ENCODE measurements at regions not wholly inside any gene's neighbourhood (a gene's known extent, or its start where the extent isn't known, plus 50 kb on each side); places are given as distances from the start of the nearest gene placed in this dataset.

DNA sequence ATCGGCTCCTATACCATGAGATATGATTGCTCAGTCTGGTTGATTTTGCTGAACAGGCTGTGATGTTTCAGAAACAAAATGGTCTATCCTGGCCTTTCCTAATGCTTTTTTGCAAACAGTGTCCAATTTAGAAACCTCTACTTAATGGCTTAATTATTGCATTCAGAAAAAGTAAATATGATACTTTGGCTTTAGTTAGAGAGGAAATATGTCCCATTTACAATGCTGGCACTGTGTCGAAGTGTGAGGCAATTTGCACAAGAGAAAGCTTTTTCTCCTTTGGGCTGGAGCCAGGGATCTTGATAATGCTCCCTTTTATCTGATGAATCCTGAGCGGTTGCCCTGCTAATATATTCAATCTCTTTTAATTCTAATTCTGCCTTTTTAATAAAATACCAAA, 418.9 kb downstream of the EPHA4 start:
- no peak for DNase-seq

DNA sequence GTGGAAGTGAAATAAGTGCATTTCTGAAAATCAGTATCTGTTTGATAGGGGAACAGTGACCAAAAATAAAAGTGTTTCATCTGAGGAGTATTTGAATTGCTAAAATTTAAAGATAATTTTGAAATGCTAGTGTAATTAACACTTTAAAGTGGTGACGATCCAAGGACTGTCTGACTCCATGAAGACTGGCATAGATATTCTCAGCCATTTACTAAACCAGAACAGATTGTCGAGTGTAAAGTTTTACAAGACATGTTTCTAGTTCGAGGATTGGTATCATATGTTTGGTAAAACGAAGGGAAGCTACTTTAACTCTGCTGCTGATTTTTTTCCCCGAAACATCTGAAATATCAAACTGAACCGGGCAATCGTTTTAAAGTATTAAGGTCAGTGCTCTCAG, 417.9 kb downstream of the EPHA4 start:
- DNase-seq, result no peak

DNA sequence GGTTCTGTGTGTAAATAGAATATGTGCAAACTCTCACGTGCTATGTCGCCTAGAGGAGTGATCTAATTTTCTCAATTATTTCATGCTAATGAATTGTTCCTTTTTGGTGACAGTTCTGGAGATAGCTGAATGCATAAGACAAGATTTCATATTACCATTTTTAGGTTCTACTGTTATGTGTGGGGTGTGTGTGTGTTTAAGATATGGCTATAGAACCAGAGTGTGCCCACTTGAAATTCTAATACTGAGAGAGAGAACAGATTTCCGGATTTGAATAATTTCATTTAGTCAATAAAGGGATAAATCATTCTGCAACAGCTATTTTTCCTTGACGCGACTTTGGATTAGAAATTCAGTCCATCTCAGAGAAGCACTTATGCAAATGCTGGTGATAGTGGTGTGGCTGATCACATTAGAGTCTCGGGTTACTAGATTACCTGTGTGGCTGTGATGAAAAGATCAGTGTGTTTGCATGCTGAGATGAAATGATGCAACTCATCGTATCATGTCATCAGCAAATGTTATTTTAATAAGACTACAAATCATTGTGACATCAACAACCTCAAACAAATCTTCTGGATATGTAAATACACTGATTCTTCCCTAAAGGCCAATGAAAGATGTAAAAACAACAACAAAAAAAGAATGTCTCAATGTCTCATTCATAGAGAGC, 415.9 kb downstream of the EPHA4 start:
- no peak for DNase-seq

DNA sequence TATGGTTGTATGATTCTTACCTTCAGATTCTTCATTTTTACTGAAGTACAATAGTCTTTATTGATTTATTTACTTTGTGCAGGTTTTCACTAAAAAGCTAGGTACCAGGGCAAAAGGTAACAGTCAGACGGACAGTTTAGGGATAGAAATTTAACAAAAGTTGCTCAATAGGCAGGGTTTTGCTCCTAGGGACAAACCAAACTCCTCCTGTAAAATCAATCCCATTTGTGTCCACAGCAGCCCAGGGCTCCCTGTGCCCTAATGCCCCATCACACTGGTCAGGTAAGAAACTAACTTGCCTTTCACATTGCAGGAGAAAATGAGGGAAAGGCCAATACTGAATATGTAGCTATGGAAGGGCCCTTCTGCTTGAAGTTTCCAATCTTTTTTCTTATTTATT, 410.9 kb downstream of the EPHA4 start:
- DNase-seq, result no peak

DNA sequence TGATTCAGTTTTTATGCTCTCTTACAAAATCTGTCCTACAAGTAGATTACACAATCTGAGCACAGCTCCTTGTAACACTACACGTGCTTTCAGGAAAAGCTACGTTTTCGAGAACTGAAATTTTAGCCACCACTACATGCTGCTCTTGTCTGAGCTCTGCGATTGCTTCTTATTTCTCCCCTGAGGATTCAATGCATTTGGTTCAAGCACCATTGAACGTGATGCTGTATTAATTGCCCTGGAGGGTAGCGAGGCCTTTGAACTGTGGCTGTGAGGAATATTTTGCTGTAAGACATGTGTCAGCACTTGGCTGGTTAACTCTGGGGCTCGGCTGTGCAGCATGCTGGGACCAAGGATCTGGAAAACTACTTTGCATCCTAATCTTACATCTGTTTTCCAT, 405.8 kb downstream of the EPHA4 start:
- DNase-seq, result no peak

DNA sequence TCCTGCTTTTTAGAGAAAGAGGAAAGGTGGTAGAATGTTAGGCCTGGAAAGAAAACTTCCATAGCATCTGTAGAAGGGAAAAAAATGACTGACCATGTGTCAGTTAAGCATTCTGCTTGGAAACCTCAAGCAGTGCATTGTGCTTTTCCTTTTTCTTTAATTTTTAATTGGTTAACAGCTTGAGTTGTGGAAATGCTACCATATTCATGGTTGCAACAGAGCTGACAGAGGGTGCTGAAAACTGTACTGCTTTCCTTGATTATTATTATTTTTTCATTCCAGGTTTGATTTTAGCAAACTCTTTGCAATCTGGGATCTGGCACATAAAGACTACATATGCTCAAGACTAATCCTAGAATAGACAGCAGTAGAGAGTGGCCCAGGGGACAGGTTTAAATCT, 404.5 kb downstream of the EPHA4 start:
- DNase-seq, result no peak

DNA sequence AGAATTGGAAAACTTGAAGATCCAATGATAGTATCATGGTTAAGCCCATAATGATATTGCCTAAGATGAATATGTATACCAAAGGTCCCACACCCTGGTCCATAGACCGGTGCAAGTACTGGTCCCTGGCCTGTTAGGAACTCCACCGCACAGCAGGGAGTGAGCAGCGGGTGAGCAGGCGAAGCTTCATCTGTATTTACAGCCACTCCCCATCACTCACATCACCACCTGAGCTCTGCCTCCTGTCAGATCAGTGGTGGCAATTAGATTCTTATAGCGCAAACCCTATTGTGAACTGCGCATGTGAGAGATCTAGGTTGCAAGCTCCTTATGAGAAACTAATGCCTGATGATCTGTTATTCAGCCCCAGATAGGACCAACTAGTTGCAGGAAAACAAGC, 402.4 kb downstream of the EPHA4 start:
- DNase-seq, result no peak

DNA sequence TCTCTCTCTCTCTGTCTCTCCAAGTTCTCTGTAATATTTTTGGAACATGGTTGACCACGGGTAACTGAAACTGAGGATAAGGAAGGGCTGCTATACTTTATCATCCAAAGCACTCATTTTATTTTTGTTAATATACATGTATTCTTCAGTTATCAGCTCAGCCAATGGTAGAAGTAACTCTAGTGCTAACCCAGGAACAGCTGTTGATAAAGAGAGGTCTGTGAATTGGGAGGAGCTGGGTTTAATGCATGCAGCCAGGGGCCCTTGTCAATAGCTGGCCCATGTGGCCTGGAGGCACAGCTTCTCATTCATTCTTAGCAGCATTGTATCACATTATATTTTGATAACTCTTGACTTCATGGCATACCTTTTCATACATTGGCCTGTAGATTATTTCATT, 401.6 kb downstream of the EPHA4 start:
- peak; percentile 55 for DNase-seq

DNA sequence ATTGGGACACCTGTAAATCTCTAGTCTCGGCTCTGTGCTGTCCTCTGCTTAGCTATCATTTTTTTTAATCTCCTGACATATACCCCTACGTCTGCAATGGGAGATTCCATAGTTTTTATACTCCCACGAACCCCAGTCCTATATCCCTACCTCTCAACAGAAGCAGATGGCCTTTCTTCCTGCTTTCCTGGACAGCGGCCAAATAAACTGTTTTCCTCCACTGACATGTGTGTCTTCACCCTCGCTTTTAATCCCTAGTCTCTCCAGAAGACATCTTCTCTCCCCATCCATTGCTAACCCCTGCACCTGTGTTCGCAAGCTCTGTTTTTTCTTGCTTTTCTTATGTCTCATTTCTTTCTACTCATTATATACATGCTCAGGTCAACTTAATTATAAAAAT, 395.4 kb downstream of the EPHA4 start:
- no peak for DNase-seq

DNA sequence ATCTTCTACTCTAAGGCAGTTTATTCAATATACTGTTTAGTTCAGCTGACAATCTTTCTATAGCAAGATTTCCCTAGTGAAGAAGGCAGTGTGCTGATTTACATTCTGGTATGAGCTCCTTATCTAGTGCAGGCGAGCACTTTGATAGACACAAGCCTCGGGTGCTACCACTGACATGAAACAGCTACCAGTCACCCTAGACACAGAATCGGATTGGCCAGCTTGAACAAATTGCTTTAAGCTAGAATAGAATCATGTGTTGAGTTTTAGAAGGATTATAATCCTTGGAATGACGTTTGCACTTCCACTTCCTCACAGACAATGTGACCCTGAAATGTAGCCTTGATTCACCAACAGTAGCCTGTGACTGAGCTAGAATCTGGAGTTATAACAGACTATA, 394.0 kb downstream of the EPHA4 start:
- no peak for DNase-seq

DNA sequence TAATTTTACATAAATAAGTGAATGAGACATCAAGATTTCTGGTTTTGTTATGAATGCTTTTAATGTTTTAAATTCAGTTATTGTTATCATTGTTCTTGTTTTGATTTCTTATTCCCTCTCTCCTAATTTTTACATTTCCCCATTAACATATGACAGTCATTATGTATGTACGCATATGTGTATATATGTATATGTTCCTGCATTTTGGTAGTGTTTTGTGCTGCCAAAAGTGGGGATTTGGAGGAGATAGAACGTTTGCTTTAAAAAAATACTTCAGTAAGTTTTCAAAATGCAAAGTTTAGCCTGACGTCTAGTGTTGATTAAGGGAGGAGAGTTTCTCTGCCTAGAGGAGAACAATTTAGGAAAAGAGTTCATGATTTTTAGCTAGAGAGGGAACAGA, 385.2 kb downstream of the EPHA4 start:
- no peak for DNase-seq

DNA sequence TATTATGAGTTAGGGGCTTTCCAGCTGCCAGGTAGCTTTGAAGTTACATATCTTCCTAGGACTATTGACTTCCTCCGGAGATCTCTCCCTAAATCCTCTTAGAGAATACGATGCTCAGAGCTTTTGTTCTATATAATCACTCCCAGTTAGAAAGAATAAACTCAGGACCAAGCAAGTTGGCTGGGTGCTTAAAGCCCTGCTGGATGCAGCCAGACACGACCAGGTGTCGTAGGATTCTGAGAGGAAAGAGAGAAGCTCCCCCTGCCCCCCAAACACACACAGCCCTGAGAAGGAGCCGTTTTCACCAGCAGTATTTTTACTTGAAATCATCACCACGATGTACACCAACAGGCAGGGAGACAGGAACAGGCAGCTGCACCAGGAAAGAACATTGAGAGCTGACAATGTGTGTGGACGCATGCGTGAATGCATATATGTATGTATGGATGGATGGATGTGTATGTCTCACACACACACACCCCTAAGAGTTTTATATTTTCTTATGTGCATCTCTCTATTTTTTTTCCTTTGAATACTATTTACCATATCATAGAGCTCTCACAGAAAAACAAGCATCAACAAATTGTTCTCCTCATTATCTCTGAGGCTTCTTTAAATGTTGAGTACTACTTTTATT, 382.6 kb downstream of the EPHA4 start:
- no peak for DNase-seq

DNA sequence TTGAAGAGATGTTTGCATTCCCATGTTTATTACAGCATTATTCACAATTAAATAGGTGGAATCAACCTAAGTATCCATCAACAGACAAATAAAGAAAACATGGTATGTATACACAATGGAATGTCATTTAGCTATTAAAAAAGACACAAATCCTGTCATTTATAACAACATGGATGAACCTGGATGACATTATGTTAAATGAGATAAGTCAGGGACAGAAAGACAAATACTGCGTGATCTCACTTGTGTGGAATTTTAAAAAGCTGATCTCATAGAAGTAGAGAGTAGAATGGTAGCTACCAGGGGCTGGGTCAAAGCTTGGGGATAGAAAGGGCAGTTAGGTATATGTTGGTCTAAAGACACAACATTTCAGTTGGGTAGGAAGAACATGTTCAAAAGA, 376.3 kb downstream of the EPHA4 start:
- no peak for DNase-seq

DNA sequence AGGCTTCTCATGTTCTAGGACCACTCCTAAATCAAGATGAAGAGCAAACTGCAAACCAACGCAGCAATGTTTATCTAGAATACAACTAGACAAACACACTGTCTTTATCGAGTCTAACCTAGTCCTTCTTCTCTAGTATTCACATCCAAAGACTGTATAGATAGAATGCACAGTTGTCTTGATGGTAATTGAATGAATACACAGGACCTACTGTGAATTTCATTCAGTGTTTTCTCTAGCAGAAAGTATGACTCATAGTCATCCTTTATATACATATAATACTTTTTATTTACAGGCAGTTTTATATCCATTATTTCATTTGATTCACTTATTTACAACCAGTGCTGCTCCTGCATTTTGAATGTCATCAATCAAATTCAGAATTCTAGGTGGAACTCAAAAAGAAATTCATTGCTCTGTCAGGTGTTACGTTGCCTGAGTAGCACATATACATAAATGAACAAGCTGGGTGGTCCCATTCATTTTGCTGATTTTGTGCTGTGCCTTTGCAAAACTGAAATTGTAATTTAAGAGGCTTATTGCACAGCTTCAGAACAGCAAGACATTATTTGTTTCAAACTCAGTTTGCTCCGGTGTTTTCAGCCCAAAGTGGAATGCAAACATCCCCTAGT, 374.8 kb downstream of the EPHA4 start:
- DNase-seq, result no peak

DNA sequence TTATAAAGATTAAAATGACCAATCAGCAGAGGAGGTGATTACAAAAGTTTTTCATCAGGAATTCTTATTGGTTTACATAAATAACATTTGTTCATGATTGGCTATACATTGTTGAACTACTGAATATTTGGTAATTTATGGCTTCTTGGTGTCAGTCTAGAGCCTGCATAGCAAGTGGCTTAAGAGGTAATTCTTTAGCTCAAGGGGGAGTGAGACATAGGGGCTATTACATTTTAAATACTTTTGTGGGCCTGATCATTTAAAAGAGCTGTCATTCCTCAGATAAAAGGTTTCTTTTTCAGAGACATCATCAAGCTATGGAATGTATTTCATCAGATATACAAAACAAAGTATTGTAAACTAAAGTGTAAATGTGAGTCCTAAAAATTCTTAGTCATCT, 373.8 kb downstream of the EPHA4 start:
- DNase-seq, result no peak

DNA sequence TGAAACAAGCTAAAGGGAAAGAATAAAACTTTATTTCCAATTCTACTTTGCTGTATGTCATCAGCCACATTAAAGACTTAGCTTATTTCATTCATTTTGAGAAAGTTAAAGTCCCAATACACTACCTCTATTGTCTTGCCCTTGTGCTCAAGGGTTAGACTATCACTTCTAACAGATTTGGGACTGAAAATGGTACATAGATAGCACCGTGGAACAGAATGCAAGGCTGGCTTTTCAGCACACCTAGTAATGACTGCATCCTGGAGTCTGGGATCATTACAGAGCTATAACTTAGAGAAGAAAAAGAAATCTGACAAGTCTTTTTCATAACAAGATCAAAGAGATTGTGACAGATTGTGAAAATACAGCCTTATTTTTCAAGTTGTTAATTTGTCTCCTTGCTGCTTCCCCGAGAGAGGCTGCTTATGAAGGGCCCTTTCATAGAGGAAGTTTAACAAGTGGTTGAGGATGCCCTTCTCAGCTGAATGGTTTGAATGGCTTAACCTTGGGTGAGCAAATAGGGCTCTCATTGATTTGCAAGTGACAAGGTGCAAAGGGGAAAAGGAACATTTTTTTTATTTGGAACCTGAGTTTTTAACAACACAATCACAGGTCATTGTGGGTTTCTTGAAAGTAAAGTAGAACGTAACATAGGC, 371.8 kb downstream of the EPHA4 start:
- no peak for DNase-seq

DNA sequence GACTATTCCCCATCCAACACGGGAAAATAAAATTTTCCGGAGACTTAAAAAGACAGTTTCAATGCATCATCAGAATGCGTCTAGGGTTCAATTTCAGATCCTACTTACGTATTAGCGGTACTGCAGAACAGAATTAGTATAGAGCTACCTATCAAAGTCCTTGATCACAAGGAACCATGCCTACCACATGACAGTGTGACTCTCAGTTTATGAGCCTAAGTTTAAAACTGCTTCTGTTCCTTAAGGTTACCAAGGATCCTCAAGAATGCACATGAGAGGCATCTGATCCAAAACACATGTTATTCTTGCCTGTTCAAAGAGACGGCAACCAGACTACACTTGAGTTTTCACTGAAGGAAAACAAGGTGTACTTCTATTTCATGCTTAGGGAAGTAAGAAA, 369.7 kb downstream of the EPHA4 start:
- no peak for DNase-seq

DNA sequence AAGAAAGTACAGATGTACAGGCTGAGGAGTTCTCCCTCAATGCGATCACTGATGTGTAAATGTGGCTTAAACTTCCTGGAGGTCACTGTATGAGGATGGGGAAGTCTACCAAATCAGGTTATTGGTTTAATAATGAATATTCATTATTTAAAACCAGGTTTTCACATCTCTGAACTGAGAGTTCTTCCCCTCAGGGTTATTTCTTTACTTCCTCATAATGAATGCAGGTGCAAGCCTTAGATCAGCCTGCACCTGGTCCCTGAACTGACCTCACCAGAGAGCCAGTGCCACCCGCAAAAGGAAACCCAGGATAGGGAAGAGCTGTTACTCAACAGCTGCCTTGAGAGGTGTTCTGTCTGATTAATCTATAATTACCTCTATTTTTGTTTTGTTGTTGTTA, 369.0 kb downstream of the EPHA4 start:
- no peak for DNase-seq

DNA sequence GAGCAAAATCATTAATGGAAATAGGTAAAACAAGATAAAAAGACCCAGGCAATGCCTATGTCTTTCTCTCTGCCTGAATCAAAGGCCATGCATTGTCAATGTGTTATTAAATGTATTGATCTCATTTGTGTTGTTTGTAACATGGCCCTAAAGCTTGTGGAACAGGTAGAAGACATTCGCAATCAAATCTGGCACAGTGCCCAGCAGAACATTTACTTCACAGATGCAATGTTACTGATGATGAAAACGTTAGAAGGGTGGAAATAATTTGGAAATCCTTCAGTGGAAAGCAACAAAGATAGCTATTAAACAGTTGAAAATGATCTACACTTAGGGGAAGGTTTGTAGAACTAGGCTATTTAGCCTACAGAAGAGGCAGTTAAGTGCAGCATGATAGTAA, 368.2 kb downstream of the EPHA4 start:
- no peak for DNase-seq

DNA sequence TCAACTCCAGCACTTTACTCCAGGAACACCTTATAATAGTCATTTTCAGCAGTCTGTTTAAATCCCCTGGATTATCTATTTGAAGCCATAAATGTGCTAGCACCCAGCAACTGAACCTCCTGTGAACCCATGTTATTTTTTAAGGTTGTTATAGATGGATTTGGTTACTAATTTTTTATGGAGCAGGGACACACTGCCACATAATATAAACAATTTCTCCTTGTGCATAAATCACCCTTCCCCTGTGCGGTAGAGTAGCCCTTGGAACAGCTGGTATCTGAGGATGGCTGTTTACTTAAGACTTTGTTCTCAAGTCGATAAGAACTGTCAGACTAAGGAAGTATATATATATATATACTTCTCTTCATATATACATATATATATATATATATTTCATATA, 367.4 kb downstream of the EPHA4 start:
- no peak for DNase-seq

DNA sequence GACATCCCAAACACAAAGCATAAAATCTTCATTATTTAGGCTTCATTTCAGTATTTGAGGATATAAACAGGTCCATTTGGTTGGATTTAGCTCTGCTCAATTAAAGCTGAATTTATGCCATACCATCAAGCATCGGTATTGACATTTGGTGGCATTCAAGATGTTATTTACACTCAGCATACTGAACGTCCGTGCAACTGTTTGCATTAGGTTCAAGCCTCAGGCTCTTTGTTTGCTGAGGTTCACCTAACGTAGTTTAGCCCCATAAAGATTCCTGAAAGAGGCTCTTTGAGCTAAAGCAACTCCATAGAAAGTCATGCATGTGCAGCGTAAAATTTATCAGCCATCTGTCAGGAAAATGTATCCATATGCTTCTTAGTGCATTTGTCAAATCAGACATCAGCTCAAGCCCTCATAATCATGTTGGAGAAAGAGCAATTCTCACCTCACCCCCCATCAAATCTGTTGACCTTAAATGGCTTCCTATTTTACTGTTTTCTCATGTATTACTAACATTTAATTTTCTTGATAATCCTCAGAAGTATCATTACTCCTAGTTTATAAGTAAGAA, 366.9 kb downstream of the EPHA4 start:
- no peak for DNase-seq

DNA sequence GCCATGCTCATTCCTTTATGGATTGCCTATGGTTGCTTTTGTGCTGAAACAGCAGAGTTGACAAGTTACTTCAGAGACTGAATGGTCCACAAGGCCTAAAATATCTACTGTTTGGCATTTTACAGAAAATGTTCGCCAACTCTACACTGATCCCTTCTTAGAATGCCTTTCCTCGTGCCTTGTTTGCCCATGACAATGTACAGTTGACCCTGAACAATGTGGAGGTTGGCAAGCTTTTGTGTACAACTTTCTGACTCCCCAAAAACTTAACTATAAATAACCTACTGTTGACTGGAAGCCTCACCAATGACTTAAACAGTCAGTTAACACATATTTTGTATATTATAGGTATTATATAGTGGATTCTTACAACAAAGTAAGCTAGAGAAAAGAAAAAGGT, 361.4 kb downstream of the EPHA4 start:
- no peak for DNase-seq

DNA sequence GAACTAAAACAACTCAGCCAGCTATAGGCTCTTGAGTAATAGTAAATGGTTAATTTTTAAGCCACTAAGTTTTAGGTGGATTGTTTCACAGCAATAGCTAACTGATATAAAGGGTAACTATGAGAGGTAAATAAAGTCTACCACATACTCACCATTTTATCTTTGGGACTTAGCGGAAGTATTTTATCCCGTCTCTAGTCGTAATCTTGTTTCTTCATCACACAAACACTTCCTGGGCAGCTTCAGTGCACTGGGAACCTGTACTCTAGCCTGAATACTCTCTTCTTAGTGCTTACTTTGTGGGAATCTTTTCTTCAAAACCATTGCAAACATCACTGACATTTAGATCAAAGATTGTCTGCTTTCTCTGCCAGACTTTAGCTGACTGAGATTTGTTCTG, 360.5 kb downstream of the EPHA4 start:
- no peak for DNase-seq

DNA sequence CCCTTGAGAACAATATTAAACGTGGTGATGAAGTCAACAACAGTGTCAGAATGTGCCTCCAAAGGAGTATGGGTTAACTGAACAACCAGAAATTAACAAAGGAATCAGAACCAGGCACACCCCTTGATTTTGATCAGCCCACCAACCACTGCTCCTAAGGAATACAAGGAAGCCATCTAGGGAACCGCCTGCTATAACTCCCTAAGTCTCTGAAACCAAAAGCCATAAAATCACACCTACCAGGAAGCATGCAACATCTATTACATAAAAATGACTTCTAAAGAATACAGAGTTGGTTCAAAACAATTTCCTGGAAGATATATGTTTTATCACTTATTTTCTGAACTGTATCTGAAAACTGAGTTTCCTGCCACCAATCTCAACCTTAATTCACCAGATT, 360.0 kb downstream of the EPHA4 start:
- DNase-seq, result no peak

All from hematopoietic multipotent progenitor cell treated with erythropoietin and hydrocortisone succinate and interleukin-3 and kit ligand, for 8 days (in vitro differentiated cells).